K562 (cell line): ENCODE measurements at regions not wholly inside any gene's neighbourhood (a gene's known extent, or its start where the extent isn't known, plus 50 kb on each side); places are given as distances from the start of the nearest gene placed in this dataset.
"Not testable (repeated sequence)": the region's sequence is repeated elsewhere in the genome, so short reads cannot be mapped to it uniquely, and the experiment has no call there.

ENCODE experiments used
- ATAC-seq: fragments of 200-7000 bp; cut with Tn5 transposase; 3 replicates; pipeline ENCODE4 v1.9.1; 2020; ENCODE audit warnings: moderate library complexity
- BruUV-seq: library from RNA; stranded (reverse); fragments of 400-500 nt; replicated peaks from 2 replicates; lab custom pipeline; 2021; lab: Mats Ljungman, UMichigan
- CTCF ChIA-PET: fragments of 300-600 bp; formaldehyde crosslinking; extraction: SDS; loops from one replicate; lab custom pipeline; 2021; ENCODE audit warnings: low intra/inter-chr PET ratio; lab: Yijun Ruan, JAX
- POLR2A ChIA-PET: fragments of 300-600, 350-650 bp; sonication (Branson Sonifier 250); formaldehyde crosslinking; extraction: SDS; loops from one replicate; lab custom pipeline; 2021; ENCODE audit warnings: antibody characterized with exemption, inconsistent platforms; lab: Yijun Ruan, JAX
- DNase-seq, 4 experiments: peaks; one replicate each; pipeline versions ENCODE4 v3.0.0 to v3.0.0-alpha.2; 2011 to 2018; ENCODE audit warnings: low spot score in 3 of 4, mixed read lengths in 3 of 4; ENCODE audit errors: extremely low read depth in 1 of 4
- FAIRE-seq: peaks from 2 replicates; lab custom pipeline; 2011; peaks lifted over from hg19 to GRCh38; lab: Jason Lieb, UNC
- H2AFZ ChIP-seq: 2 replicates; pipeline ENCODE4 v1.6.0; 2011; ENCODE audit warnings: low read depth, low read length, control low read depth, inconsistent platforms
- H3K27ac ChIP-seq: fragments of 200-600 bp; 3 replicates; pipeline ENCODE4 v1.8.0; 2011; ENCODE audit warnings: low read depth, mild to moderate bottlenecking, control low read depth, inconsistent platforms, low read length, moderate library complexity, mixed read lengths; ENCODE audit errors: extremely low read depth
- H3K27me3 ChIP-seq, 2 experiments: fragments of 300-600 bp in 1 of 2; 2 replicates in 1 of 2; 3 replicates in 1 of 2; pipeline versions ENCODE4 v1.6.0 to v1.8.0; 2011; ENCODE audit warnings: inconsistent platforms in 2 of 2, low read length in 2 of 2, mild to moderate bottlenecking in 1 of 2, mixed read lengths in 1 of 2, moderate library complexity in 1 of 2; ENCODE audit not compliant: control insufficient read depth in 2 of 2, insufficient read depth in 2 of 2
- H3K36me3 ChIP-seq: fragments of 300-600 bp; 3 replicates; pipeline ENCODE4 v1.8.0; 2011; ENCODE audit warnings: mild to moderate bottlenecking, low read length, inconsistent platforms; ENCODE audit not compliant: control insufficient read depth, insufficient read depth
- H3K4me1 ChIP-seq, 2 experiments: fragments of 200-600 bp in 1 of 2; replicated peaks in 1 of 2; 2 replicates in 1 of 2; 3 replicates in 1 of 2; pipeline versions ENCODE4 v1.5.1 to v1.8.0; 2011; ENCODE audit warnings: inconsistent platforms in 2 of 2, low read length in 2 of 2, mild to moderate bottlenecking in 1 of 2, mixed read lengths in 1 of 2, moderate library complexity in 1 of 2; ENCODE audit not compliant: control insufficient read depth in 2 of 2, insufficient read depth in 2 of 2
- H3K4me2 ChIP-seq: 2 replicates; pipeline ENCODE4 v1.6.1; 2011; ENCODE audit warnings: low read length, control low read depth, inconsistent platforms, mixed read lengths; ENCODE audit not compliant: insufficient read depth
- H3K4me3 ChIP-seq: fragments of 200-600 bp; sonication (generic), shearing (Covaris generic); 2 replicates; pipeline ENCODE4 v1.5.1; 2016; ENCODE audit warnings: control low read depth, inconsistent platforms
- H3K79me2 ChIP-seq: fragments of 200-600 bp; 3 replicates; pipeline ENCODE4 v1.8.0; 2011; ENCODE audit warnings: low read length, inconsistent platforms; ENCODE audit not compliant: control insufficient read depth, insufficient read depth
- H3K9ac ChIP-seq, 2 experiments: 2 replicates each; pipeline versions ENCODE4 v1.6.0 to v1.6.1; 2011; ENCODE audit warnings: low read depth in 2 of 2, low read length in 2 of 2, control low read depth in 1 of 2, inconsistent platforms in 1 of 2, mild to moderate bottlenecking in 1 of 2, mixed read lengths in 1 of 2; ENCODE audit not compliant: insufficient read depth in 1 of 2
- H3K9me1 ChIP-seq: one replicate; pipeline ENCODE4 v1.6.0; 2011; ENCODE audit warnings: inconsistent platforms, mild to moderate bottlenecking, low read length, moderate library complexity; ENCODE audit not compliant: control insufficient read depth, insufficient read depth
- H3K9me3 ChIP-seq: replicated peaks from 2 replicates; pipeline ENCODE4 v1.5.1; 2011; ENCODE audit warnings: low read depth, low read length, inconsistent platforms; ENCODE audit not compliant: control insufficient read depth, insufficient read depth
- H4K20me1 ChIP-seq: replicated peaks from 2 replicates; pipeline ENCODE4 v1.6.1; 2011; ENCODE audit warnings: low read length, inconsistent platforms, mixed read lengths; ENCODE audit not compliant: control insufficient read depth, insufficient read depth
- FOXJ3 ChIP-seq: sonication (generic); formaldehyde crosslinking; IDR thresholded peaks from 2 replicates; pipeline ENCODE4 v1.4.0; 2020; ENCODE audit warnings: mild to moderate bottlenecking, missing genetic modification reagents
- HBP1 ChIP-seq: fragments of 450-650 bp; formaldehyde crosslinking; IDR thresholded peaks from 2 replicates; pipeline ENCODE4 v1.4.0; 2022; ENCODE audit warnings: missing genetic modification characterization
- PHB ChIP-seq: fragments of 250-450 bp; sonication (Bioruptor Pico); IDR thresholded peaks from 2 replicates; pipeline ENCODE4 v1.5.0; 2021
- ZNF134 ChIP-seq: fragments of 250-450 bp; sonication (Bioruptor Pico); conservative IDR thresholded peaks from 2 replicates; pipeline ENCODE4 v1.4.0; 2020
- WGBS: fragments of 100-300 bp; shearing (Covaris generic); methylation state at CpG from one replicate; pipeline ENCODE4 v1.1.6; 2016; ENCODE audit warnings: low coverage, mixed read lengths; ENCODE audit not compliant: insufficient coverage; ENCODE audit errors: missing lambda C conversion rate; 5-methylcytosine and 5-hydroxymethylcytosine counted together
- in situ Hi-C: fragments of 300-500 bp; cut with MboI; formaldehyde crosslinking; loops from 4 replicates; pipeline ENCODE4 v1.15.0; 2018; ENCODE audit warnings: inconsistent platforms, mixed read lengths
- intact Hi-C: fragments of 100-400 bp; cut with micrococcal nuclease; formaldehyde crosslinking; loops from 2 replicates; pipeline ENCODE4 v1.14.2; 2022
- TF ChIP-seq, protein P1 (sequence below), 2 experiments: fragments of 450-650 bp; IDR thresholded peaks; 2 replicates each; pipeline ENCODE4 v1.6.1; 2018; ENCODE audit warnings: mild to moderate bottlenecking in 2 of 2, low read depth in 1 of 2; ENCODE audit not compliant: partially characterized antibody in 2 of 2

- TF ChIP-seq, protein P1, sequence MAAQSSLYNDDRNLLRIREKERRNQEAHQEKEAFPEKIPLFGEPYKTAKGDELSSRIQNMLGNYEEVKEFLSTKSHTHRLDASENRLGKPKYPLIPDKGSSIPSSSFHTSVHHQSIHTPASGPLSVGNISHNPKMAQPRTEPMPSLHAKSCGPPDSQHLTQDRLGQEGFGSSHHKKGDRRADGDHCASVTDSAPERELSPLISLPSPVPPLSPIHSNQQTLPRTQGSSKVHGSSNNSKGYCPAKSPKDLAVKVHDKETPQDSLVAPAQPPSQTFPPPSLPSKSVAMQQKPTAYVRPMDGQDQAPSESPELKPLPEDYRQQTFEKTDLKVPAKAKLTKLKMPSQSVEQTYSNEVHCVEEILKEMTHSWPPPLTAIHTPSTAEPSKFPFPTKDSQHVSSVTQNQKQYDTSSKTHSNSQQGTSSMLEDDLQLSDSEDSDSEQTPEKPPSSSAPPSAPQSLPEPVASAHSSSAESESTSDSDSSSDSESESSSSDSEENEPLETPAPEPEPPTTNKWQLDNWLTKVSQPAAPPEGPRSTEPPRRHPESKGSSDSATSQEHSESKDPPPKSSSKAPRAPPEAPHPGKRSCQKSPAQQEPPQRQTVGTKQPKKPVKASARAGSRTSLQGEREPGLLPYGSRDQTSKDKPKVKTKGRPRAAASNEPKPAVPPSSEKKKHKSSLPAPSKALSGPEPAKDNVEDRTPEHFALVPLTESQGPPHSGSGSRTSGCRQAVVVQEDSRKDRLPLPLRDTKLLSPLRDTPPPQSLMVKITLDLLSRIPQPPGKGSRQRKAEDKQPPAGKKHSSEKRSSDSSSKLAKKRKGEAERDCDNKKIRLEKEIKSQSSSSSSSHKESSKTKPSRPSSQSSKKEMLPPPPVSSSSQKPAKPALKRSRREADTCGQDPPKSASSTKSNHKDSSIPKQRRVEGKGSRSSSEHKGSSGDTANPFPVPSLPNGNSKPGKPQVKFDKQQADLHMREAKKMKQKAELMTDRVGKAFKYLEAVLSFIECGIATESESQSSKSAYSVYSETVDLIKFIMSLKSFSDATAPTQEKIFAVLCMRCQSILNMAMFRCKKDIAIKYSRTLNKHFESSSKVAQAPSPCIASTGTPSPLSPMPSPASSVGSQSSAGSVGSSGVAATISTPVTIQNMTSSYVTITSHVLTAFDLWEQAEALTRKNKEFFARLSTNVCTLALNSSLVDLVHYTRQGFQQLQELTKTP (IDR thresholded peaks at IDR 0.05; ENCODE audit: low read depth in 1 of 2, partially characterized antibody in 2 of 2): no peak
- TF ChIP-seq FOXJ3: no peak
These were observed 86.5 kb upstream of the MSH6 start (continued) for GRCh38 chr2:47696478-47696831.

GRCh38 chr2:47695800-47696477 lies 87.0 kb upstream of the MSH6 start:
- BruUV-seq: no TSS peak
- H2AFZ ChIP-seq: no peak overlapping the region
- intact Hi-C loops: no loop called here
- no peak overlapping the region for H3K4me2 ChIP-seq
- CTCF ChIA-PET: no interaction called here
- H3K27ac ChIP-seq: no peak overlapping the region
- TF ChIP-seq PHB (CRISPR knock-in tag): no peak
- no peak for TF ChIP-seq ZNF134
- TF ChIP-seq HBP1 (CRISPR knock-in tag): no peak
- H3K4me3 ChIP-seq: no peak overlapping the region
- no peaks in the 10 kb centered on the region for H3K79me2 ChIP-seq
- 4% methylated on average over 11 of the region's 12 CpGs for WGBS
- in situ Hi-C loops: no loop called here
- peaks cover 19 to 26% of the 10 kb centered on the region in 2 experiments; a peak in 4 of 5 replicates for H3K27me3 ChIP-seq
- POLR2A ChIA-PET: no interaction called here
- DNase-seq: no peak
- no peaks in the 10 kb centered on the region for H3K9me3 ChIP-seq
- H3K36me3 ChIP-seq: no peaks in the 10 kb centered on the region
- peaks cover 0 to 8% of the 10 kb centered on the region in 2 experiments; a peak in 3 of 5 replicates for H3K4me1 ChIP-seq
- no peaks in the 10 kb centered on the region for H4K20me1 ChIP-seq
- no peaks in the 10 kb centered on the region for H3K9me1 ChIP-seq
- FAIRE-seq: no peak
- no peak for ATAC-seq
- no peak overlapping the region; a peak in 1 of 4 replicates for H3K9ac ChIP-seq

DNA sequence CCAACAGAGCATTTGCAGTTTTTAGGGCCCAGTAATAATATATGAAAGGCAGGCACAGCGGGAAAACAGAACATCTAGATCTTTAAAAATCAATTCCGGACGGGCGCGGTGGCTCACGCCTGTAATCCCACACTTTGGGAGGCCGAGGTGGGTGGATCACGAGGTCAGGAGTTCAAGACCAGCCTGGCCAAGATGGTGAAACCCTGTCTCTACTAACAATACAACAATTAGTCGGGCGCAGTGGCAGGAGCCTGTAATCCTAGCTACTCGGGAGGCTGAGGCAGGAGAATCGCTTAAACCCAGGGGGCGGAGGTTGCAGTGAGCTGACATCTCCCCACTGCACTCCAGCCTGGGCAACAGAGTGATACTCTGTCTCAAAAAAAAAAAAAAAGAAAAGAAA lies 88.5 kb upstream of the MSH6 start:
- ATAC-seq, DNase-seq, H3K9me1 ChIP-seq, H3K9ac ChIP-seq, BruUV-seq, CTCF ChIA-PET, H3K4me1 ChIP-seq, H3K27ac ChIP-seq, POLR2A ChIA-PET, H3K79me2 ChIP-seq, FAIRE-seq, H3K4me2 ChIP-seq, H2AFZ ChIP-seq, H3K4me3 ChIP-seq, in situ Hi-C loops, H3K36me3 ChIP-seq, intact Hi-C loops, H4K20me1 ChIP-seq, H3K9me3 ChIP-seq: not testable (repeated sequence)
- H3K27me3 ChIP-seq: peaks cover 19 to 29% of the 10 kb centered on the region in 2 experiments; a peak in 4 of 5 replicates
- 6% methylated on average over 13 of the region's 13 CpGs for WGBS
